HEK293T (cell line): ENCODE measurements at regions not wholly inside any gene's neighbourhood (a gene's known extent, or its start where the extent isn't known, plus 50 kb on each side); places are given as distances from the start of the nearest gene placed in this dataset.

ENCODE experiments used
- CTBP1 ChIP-seq: fragments of 450-650 bp; IDR thresholded peaks from 2 replicates; pipeline ENCODE4 v1.6.1; 2016; ENCODE audit warnings: borderline replicate concordance
- L3MBTL2 ChIP-seq: fragments of 450-650 bp; conservative IDR thresholded peaks from 2 replicates; pipeline ENCODE4 v1.6.1; 2016; ENCODE audit warnings: mild to moderate bottlenecking

DNA sequence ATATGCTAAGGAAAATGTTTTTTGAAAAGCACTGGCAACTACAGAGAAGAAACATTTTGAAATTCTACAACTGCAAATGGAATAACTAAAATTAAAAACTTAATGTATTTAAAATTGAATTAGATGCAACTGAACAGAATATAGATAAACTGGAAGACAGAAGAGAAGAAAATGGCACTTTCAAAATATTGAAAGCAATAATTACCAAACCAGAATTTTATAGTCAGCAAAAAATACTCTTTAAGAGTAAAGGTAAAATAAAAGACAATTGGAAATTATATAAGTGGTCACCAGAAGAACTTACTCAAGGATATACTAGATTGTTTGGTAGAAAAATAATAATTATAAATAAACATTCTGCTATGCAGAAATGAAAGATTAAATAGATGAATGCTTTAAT, 927.7 kb upstream of the ZWINT start:
- no peak for TF ChIP-seq CTBP1
- no peak for TF ChIP-seq L3MBTL2
